OCI-LY7 (cell line): ENCODE measurements at regions not wholly inside any gene's neighbourhood (a gene's known extent, or its start where the extent isn't known, plus 50 kb on each side); places are given as distances from the start of the nearest gene placed in this dataset.

Source experiments
- EZH2phosphoT487 ChIP-seq: fragments of 200-600 bp; sonication (generic); IDR thresholded peaks from 2 replicates; pipeline ENCODE4 v1.6.1; 2018; ENCODE audit warnings: low read depth, borderline replicate concordance, mild to moderate bottlenecking, mixed run types, antibody characterized with exemption, low read length, moderate library complexity, mixed read lengths
- TF ChIP-seq, protein P1 (sequence below): fragments of 200-600 bp; sonication (generic); conservative IDR thresholded peaks from 2 replicates; pipeline ENCODE4 v1.5.1; 2014; ENCODE audit warnings: mild to moderate bottlenecking, antibody characterized with exemption, low read length, moderate library complexity, mixed read lengths

DNA sequence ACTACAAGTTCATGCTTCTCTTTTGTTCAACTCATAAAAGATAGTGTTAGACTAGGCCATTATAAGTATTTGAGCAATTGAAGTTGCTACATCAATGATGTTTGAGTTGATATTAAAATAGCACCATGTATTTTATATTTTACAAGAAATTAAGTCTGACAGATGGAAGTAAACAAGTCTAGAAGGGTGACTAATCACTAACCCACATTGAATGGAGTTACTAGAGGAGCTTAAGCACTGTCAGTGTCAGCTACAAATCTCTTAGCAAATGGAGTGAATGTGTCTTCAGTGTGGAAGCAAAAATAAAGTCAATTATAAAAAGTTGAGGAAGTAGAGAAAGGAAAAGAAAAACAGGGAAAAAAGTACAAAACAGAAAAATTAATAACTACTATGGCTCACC, 592.5 kb downstream of the PCDH18 start:
- no peak for TF ChIP-seq EZH2phosphoT487
- TF ChIP-seq, protein P1, sequence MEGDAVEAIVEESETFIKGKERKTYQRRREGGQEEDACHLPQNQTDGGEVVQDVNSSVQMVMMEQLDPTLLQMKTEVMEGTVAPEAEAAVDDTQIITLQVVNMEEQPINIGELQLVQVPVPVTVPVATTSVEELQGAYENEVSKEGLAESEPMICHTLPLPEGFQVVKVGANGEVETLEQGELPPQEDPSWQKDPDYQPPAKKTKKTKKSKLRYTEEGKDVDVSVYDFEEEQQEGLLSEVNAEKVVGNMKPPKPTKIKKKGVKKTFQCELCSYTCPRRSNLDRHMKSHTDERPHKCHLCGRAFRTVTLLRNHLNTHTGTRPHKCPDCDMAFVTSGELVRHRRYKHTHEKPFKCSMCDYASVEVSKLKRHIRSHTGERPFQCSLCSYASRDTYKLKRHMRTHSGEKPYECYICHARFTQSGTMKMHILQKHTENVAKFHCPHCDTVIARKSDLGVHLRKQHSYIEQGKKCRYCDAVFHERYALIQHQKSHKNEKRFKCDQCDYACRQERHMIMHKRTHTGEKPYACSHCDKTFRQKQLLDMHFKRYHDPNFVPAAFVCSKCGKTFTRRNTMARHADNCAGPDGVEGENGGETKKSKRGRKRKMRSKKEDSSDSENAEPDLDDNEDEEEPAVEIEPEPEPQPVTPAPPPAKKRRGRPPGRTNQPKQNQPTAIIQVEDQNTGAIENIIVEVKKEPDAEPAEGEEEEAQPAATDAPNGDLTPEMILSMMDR = no peak
